Activated CD4-positive, alpha-beta T cell treated with anti-CD3 and anti-CD28 coated beads, Interleukin-2, Interleukin-6, amounts not matched to agents 100 ng/mL and 50 ng/mL, durations not matched to agents 16 hours and 8 hours (primary cell): ENCODE measurements at regions not wholly inside any gene's neighbourhood (a gene's known extent, or its start where the extent isn't known, plus 50 kb on each side); places are given as distances from the start of the nearest gene placed in this dataset.
A peak's percentile ranks its signal among the peaks of the same experiment; 100 is the strongest.
"Not testable (repeated sequence)": the region's sequence is repeated elsewhere in the genome, so short reads cannot be mapped to it uniquely, and the experiment has no call there.

Source experiments
- DNase-seq: peaks from one replicate; pipeline ENCODE4 v3.0.0-alpha.2; 2020

DNA sequence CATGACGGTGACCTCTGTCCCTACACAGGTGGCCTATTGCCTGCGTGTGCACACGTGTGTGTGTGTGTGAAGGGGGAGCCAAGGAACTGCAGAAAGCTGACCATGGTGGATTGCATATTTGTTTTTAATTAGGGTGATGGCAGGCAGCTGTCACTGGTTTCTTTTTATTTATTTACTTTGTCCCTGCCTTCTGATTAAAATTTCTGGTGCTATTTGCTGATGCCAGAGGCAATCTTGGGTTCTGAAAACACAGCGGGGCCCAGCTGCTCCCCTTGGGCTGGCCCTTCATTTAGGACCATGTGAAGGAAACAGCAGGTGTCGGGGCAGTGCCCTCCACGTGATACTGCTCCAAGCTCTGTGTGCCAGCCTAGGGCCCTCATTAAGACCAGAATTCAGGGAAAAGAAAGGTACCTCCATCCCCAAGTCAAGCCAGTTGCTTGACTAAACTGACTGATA, 71.3 kb upstream of the PODXL start:
- DNase-seq: no peak

DNA sequence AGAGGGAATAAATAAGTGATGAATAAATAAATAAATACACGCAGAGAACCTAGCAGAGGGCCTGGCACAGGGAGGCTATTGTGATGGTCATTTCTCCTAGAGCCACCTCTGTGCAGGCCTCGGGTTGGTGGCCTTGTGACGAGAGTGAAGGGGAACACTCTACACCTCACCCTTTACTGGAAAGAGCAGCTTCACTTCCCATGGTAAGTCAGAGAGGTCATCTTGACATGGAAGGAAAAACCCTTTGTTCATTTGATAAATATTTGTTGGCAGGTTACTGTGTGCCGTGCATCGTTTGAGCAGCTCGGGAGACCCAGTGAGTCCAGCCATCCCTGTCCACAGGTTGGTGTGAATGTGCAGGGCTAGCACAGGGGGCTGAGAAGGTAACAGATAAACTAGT, 70.2 kb upstream of the PODXL start:
- no peak for DNase-seq

DNA sequence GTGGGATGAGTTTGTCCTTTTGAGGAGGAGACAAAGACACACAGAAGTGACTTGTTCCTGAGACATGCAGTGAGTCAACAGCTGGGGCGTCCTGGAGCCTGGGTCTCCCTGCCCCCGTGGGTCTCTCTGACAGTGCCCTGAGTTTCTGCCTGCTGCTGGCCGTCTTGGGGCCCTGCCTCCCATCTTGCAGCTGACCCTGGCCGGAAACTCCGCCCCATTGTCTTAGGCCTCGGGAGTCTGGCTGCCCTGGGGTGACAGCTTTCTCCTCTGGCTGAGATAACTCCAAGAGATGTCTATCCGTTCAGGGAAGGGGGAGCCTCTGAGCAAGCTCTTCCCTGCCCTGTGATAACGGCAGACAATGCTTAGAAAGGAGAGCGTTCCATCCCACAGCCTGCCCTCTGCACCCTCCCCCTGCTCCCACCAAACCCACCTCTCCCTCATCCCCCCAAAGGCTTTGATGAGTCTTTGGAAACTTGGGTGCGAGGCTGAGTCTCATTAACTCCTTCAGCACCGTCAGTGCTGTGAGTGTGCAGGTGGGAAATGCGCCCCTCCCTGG, 69.5 kb upstream of the PODXL start:
- DNase-seq: no peak

DNA sequence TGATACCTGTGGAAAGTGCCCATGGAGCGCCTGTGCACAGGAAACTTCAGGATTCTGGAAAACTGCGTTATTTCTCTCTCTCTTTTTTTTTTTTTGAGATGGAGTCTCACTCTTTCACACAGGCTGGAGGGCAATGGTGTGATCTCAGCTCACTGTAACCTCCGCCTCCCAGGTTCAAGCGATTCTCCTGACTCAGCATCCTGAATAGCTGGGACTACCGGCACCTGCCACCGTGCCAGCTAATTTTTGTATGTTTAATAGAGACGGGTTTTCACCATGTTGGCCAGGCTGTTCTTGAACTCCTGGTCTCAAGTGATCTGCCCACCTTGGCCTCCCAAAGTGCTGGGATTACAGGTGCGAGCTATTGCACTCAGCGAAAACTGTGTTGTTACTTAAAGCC, 68.9 kb upstream of the PODXL start:
- not testable (repeated sequence) for DNase-seq

DNA sequence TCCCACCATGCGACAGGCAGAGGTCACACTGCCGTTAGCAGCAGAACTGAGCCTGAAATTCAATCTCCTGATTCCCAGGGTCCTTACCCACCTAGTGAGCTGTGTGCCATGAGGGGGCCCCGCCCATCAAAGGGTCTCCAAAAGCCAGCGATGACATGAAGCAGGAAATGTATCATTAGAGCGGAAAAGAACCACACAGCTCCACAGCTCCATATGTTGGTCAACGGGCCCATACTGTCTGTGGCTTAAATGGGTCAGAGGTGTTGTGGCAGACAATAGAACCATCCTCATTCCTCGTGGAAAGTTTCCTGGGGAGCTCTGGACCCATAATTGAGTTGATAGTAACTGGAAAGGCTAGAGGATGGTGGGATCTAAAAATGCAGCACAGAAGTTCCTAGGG, 68.1 kb upstream of the PODXL start:
- no peak for DNase-seq

DNA sequence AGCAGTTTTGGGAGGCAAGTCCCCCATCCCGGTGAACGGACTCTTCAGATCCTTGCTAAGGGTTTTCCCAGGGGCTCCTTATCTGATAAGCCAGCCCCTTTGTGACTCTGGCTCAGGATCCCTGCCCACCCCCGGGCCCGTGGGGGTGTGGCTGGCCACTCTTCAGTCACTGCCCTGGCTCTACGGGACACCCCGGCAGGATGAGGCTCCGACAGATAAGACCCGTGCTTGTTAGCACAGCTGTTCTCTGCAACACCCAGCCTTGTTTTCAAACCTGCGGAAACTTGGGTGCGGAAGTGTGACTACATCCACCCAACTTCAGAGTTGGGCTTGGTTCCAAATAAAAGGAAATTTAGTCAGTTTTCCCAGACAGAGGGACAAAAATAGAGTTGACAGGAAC, 66.7 kb upstream of the PODXL start:
- DNase-seq: no peak

DNA sequence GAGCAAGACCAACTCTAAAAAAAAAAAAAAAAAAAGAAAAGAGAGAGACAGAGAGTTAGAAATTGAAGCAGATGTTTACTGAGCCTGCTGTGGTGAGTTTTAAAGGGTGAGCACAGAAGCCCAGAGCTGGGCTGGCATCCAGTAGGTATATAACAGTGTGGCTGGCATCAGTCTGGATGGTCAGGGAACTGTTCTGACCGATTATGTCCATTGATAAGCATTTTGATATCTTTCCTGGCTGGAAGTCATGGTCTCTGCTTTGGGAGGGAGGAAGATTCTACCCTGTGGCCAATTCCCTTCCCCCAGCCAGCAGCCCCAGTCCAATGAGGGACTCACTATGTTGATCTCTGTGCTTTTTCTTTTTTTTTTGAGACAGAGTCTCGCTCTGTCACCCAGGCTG, 65.2 kb upstream of the PODXL start:
- DNase-seq: no peak

DNA sequence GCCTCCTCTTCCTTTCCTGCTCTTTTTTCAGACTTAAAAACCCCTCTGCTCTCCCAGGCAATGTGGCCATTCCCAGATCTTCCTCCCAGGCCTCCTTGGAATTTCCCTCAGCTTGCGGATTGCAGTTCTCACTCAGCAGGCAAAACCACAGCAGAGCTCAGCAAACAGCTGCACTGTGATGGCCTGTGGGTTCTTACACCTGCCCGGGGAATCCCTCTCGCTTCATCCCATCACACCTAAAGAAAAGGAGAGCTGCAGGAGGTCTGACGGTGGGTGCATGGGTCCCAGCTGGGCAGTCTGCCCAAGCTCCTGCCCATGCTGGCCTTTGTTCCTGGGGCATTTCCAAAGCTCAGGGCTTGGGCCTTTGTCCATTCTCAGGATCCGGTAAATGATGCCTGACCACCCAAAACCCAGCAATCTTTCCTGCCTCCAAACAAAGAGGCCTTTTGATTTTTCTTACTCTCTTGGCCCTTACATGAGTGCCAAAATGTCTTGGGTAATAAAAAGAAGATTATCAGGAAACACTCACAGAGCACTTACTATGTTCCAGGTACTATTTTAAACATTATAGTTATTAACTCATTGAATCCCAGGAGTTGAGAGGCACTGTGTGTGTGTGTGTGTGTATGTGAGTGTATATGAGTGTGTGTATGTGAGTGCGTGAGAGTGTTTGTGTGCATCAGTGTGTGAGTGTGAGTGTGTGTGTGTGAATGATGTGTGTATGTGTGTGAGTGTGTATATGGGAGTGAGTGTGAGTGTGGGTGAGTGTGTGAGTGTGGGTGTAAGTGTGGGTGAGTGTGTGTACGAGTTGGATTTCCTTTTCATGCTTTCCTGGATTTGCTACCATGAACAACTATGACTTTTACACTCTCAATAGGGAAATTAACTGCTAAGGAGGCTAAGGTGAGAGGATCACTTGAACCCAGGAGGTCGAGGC, 64.5 kb upstream of the PODXL start:
- DNase-seq: no peak

DNA sequence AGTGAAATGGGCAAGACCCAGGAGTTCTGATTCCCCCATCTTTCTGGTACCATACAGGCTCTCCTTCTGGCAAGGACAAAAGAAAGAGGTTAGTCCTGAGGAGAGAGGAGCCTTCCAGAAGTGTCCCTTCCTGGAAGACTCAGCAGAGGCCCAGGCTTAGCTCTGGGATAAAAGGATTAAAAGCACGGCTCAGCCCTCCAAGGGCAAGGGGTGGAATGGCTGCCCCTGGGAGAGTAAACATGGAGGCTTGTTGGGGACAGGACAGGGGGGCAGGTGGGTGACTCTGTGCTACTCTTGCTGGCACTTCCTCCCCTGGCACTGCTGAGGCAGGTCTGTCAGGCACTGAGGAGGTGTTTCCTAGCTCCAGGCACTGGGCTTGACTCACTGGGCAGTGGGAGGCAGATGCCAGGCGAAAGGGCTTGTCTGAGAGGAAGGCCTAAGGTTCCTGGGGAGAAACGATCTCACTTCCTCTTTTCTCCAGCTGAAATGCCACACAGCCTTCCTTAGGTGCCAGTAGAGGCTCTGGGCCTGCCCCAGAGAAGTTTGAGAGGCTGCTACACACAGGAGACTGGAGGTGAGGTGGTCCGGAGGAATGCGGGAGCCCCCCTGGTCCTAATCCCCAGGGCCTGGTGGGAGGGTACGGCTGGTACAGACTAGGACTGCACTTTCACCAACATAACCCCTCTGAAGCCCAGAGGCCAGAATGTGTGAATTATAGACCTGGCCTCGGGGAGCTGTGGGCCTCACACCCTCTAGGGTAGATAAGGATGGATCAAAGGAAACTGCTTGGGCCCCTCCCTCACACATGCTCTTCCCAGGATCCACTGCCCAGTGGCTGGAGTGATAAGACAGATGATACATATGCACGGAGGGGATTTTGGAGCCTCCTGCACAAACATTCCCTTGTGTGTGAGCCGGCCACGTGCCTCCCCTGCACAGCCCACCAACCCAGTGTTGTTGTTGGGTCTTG, 63.2 kb upstream of the PODXL start:
- DNase-seq: no peak

DNA sequence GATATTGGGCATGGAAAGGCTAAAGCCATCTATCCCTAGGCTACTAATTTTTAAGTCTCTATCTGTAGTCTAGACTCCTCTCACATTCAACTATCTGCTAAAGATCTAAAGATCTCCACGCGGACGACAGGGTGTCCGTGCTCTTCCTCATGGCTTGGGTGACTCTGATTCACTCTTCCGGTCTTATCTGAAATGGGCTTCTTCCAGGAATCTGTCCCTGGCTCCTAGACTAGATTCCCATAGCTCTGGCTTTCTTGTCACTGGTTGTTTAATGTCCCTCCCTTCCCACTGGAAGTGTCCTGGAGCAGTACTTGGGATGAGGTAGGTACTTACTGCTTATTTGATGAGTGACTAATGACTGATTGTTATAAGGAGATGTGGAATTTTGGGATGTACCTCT, 62.0 kb upstream of the PODXL start:
- no peak for DNase-seq

DNA sequence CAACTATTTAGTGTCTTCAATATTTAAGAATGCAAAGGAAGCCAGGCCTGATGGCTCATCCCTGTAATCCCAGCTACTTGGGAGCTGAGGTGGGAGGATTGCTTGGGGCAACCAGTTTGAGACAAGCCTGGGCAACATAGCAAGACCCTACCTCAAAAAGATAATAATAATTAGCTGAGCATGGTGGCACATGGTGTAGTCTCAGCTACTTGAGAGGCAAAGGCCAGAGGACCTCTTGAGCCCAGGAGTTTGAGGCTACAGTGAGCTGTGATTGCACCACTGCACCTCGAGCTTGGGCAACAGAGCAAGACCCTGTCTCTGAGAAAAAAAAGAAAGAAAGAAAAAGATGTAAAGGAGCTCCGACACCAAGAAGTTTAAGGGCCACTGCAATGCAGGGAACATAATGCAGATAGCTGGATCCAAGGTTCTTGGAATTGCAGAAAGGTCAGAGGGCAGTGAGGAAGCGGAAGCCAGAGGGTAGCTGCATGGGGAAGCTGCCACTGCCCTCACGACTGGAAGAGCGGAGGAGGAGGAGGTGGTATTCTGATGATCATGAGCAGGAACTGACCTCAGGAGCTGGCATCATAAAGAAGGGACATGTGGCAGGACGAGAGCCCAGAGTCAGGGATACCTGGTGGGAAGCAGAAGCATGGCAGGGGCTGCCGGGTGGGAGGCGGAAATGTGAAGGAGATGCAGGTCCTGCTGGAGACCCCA, 60.2 kb upstream of the PODXL start:
- no peak for DNase-seq

DNA sequence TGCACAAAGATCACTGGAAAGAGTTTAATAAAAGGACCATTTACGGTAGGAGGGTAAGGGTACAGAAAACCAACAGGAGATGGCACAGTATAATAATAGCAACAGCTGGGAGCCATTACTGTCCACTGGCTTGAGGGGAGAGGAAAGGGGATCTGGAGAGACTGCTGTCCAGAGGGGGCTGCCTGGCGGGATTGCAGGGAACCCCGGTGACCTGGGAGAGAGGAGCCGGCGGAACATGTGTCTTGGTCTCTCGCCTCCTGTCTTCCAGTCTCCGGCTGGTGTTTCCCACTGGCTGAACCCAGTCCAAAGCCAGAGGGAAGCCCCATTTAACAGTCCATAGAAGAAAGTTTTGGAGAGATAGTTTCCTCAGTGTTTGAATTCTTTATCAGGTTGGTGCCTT, 57.5 kb upstream of the PODXL start:
- DNase-seq: no peak

DNA sequence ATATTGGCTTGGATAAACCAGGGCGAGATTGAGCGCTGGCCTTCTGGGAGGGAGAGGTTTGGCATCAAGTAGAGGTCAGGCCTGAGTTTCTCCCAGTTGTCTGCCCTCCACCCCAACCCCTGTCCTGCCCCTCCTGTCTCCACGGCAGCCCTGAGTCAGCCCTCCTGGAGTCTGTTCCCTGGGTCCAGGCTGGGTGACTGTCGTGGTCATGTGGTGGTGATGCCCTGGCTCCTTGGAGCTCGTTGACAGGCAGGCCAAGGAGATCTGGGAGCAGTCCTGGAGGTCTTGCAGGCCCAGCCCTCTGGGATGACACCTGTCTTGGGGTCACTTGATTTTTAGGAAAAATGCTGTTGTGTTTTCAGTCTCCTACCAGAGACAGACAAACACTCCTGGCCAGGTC, 53.6 kb upstream of the PODXL start:
- DNase-seq: no peak

DNA sequence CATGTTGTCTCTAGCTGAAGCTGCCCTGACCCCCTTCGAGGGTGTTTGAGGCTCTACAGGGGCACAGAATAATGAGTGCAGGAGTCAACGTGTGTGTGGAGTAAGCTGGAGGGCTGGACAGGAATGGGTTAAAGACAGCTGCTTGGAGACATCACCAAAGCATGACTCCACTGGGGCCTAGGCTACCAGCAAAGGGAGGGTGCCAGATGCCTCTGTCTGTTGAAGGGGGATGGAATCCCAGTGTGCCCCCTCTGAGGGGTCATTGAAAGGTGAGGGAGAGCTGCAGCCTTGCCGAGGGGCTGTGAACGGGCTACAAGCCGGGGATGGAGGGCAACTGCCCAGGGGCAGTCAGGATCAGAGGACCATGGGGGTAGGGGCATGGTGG, 51.7 kb upstream of the PODXL start:
- no peak for DNase-seq

DNA sequence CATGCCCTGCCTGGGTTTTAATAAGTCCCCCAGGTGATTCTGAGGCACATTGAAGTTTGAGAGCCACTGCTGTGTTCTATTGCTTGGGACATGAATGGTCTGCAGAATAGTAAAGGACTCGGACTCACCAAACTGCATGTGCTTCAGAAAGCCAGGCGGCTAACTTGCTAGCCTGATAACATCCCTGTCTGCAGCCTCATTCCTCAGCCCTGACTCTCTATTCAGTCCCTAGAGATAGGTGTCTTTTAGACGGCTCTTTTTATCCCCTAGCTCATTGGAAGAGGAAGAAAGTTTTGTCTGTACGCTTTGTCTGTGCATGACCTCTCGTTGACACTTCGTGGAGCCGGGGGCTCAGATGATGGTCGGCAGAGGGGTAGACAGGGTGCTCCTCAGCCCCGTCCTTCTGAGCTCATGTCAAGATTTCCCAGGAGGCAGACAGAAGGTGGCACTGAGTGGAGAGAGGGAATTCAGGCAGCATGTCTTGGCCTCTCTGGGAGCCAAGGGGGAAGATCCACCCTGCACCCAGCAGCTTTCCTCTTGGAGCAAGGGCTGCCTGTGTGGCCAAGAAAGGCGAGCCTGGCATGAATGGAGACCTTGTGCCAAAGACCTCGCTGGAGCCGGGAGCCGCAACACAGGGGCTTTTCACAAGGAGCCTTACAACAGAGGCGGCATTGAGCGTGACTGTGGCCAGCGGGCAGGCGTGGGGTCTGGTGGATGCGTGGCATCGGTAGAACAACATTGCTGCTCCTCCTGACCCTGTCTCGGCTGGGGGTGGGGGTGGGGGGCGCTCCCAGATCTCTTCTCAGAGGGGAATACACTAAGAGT, 51.1 kb upstream of the PODXL start:
- no peak for DNase-seq

DNA sequence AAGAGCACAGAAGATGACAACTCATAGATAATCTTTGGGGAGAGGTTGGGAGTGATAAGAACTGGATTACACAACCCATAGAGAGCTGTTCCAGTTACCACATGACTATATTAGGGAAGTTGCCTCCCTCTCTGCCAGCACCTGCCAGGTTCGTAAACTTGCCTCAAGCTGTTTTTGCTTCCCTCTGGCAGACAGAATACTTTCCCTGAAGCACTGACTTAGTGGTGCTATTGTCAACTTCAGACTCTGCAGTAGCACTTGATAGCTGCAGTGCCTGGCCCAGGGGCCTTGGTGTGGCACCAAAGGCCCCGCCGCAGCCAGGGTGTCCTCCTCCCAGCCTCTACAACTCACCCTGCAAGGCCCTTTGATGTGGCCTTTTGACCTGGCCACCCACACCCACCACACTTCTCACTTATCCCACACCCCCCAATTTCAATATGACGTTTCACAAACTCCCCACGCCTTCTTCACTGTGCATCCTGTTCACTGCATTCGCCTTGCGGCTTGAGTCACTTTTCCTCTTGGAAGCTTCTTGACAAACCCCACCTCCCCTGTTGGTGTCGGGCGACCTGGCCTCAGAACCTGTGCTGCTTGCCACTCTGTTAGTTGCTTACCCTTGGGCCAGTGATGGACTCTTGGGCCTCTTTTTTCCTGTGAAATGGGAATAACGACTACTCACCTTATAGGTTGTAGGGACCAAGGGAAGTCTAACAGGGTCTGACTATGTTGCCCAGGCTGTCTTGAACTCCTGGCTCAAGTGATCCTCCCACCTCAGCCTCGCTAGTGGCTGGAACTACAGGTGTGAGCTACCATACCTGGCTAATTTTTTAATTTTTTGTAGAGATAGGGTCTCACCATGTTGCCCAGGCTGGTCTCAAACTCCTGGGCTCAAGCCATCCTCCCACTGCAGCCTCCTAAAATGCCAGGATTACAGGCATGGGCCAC, 50.2 kb upstream of the PODXL start:
- DNase-seq: peak; percentile 9
